ENCODE measurements at regions not wholly inside any gene's neighbourhood (a gene's known extent, or its start where the extent isn't known, plus 50 kb on each side); places are given as distances from the start of the nearest gene placed in this dataset.

DNA sequence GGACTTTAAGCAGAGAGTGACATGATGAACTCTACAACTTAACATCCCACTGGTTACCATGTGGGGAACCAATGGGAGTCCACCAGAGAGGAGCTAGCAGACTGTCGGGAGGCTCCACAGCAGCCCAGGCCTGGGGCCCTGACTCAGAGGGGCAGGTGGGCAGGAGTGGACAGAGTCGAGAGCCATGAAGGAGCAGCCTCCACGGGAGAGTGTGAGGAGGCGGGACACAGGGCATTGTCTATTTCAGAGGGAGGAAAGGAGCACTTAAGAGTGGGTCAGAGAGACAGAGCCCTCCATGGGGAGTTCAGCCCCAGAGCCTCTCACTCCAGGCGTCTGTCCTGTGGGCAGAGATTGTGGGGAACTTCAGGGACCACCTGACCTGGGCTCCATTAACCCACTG is 118.7 kb downstream of the CYP26B1 start:
- no peaks in the 10 kb centered on the region for H3K27me3 ChIP-seq (ENCODE audit: insufficient read depth)
- TF ChIP-seq EZH2phosphoT487 (IDR thresholded peaks at IDR 0.05; ENCODE audit: unreplicated experiment): no peak
- TF ChIP-seq ZNF331 (CRISPR knock-in tag; IDR thresholded peaks at IDR 0.05; ENCODE audit: low read depth): no peak
- TF ChIP-seq NANOG (IDR thresholded peaks at IDR 0.05; ENCODE audit: borderline replicate concordance): no peak
- TF ChIP-seq, protein P1, sequence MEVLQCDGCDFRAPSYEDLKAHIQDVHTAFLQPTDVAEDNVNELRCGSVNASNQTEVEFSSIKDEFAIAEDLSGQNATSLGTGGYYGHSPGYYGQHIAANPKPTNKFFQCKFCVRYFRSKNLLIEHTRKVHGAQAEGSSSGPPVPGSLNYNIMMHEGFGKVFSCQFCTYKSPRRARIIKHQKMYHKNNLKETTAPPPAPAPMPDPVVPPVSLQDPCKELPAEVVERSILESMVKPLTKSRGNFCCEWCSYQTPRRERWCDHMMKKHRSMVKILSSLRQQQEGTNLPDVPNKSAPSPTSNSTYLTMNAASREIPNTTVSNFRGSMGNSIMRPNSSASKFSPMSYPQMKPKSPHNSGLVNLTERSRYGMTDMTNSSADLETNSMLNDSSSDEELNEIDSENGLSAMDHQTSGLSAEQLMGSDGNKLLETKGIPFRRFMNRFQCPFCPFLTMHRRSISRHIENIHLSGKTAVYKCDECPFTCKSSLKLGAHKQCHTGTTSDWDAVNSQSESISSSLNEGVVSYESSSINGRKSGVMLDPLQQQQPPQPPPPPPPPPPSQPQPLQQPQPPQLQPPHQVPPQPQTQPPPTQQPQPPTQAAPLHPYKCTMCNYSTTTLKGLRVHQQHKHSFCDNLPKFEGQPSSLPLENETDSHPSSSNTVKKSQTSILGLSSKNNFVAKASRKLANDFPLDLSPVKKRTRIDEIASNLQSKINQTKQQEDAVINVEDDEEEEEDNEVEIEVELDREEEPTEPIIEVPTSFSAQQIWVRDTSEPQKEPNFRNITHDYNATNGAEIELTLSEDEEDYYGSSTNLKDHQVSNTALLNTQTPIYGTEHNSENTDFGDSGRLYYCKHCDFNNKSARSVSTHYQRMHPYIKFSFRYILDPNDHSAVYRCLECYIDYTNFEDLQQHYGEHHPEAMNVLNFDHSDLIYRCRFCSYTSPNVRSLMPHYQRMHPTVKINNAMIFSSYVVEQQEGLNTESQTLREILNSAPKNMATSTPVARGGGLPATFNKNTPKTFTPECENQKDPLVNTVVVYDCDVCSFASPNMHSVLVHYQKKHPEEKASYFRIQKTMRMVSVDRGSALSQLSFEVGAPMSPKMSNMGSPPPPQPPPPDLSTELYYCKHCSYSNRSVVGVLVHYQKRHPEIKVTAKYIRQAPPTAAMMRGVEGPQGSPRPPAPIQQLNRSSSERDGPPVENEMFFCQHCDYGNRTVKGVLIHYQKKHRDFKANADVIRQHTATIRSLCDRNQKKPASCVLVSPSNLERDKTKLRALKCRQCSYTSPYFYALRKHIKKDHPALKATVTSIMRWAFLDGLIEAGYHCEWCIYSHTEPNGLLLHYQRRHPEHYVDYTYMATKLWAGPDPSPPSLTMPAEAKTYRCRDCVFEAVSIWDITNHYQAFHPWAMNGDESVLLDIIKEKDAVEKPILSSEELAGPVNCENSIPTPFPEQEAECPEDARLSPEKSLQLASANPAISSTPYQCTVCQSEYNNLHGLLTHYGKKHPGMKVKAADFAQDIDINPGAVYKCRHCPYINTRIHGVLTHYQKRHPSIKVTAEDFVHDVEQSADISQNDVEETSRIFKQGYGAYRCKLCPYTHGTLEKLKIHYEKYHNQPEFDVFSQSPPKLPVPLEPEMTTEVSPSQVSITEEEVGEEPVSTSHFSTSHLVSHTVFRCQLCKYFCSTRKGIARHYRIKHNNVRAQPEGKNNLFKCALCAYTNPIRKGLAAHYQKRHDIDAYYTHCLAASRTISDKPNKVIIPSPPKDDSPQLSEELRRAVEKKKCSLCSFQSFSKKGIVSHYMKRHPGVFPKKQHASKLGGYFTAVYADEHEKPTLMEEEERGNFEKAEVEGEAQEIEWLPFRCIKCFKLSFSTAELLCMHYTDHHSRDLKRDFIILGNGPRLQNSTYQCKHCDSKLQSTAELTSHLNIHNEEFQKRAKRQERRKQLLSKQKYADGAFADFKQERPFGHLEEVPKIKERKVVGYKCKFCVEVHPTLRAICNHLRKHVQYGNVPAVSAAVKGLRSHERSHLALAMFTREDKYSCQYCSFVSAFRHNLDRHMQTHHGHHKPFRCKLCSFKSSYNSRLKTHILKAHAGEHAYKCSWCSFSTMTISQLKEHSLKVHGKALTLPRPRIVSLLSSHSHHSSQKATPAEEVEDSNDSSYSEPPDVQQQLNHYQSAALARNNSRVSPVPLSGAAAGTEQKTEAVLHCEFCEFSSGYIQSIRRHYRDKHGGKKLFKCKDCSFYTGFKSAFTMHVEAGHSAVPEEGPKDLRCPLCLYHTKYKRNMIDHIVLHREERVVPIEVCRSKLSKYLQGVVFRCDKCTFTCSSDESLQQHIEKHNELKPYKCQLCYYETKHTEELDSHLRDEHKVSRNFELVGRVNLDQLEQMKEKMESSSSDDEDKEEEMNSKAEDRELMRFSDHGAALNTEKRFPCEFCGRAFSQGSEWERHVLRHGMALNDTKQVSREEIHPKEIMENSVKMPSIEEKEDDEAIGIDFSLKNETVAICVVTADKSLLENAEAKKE (CRISPR knock-in tag; IDR thresholded peaks at IDR 0.05): no peak
- no peak for TF ChIP-seq JUNB (IDR thresholded peaks at IDR 0.05; ENCODE audit: unreplicated experiment)
- TF ChIP-seq POLR2AphosphoS5 (IDR thresholded peaks at IDR 0.05; ENCODE audit: low read depth): no peak
- no peak for TF ChIP-seq ZNF114 (CRISPR knock-in tag; IDR thresholded peaks at IDR 0.05)
- TF ChIP-seq, protein P2, sequence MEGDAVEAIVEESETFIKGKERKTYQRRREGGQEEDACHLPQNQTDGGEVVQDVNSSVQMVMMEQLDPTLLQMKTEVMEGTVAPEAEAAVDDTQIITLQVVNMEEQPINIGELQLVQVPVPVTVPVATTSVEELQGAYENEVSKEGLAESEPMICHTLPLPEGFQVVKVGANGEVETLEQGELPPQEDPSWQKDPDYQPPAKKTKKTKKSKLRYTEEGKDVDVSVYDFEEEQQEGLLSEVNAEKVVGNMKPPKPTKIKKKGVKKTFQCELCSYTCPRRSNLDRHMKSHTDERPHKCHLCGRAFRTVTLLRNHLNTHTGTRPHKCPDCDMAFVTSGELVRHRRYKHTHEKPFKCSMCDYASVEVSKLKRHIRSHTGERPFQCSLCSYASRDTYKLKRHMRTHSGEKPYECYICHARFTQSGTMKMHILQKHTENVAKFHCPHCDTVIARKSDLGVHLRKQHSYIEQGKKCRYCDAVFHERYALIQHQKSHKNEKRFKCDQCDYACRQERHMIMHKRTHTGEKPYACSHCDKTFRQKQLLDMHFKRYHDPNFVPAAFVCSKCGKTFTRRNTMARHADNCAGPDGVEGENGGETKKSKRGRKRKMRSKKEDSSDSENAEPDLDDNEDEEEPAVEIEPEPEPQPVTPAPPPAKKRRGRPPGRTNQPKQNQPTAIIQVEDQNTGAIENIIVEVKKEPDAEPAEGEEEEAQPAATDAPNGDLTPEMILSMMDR (conservative IDR thresholded peaks at IDR 0.05; ENCODE audit: low read depth in 2 of 2): no peak
- TF ChIP-seq EZH2 (IDR thresholded peaks at IDR 0.05; ENCODE audit: low read depth, unreplicated experiment): no peak
- TF ChIP-seq, protein P3, sequence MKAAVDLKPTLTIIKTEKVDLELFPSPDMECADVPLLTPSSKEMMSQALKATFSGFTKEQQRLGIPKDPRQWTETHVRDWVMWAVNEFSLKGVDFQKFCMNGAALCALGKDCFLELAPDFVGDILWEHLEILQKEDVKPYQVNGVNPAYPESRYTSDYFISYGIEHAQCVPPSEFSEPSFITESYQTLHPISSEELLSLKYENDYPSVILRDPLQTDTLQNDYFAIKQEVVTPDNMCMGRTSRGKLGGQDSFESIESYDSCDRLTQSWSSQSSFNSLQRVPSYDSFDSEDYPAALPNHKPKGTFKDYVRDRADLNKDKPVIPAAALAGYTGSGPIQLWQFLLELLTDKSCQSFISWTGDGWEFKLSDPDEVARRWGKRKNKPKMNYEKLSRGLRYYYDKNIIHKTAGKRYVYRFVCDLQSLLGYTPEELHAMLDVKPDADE (IDR thresholded peaks at IDR 0.05): no peak
- TF ChIP-seq, protein P4, sequence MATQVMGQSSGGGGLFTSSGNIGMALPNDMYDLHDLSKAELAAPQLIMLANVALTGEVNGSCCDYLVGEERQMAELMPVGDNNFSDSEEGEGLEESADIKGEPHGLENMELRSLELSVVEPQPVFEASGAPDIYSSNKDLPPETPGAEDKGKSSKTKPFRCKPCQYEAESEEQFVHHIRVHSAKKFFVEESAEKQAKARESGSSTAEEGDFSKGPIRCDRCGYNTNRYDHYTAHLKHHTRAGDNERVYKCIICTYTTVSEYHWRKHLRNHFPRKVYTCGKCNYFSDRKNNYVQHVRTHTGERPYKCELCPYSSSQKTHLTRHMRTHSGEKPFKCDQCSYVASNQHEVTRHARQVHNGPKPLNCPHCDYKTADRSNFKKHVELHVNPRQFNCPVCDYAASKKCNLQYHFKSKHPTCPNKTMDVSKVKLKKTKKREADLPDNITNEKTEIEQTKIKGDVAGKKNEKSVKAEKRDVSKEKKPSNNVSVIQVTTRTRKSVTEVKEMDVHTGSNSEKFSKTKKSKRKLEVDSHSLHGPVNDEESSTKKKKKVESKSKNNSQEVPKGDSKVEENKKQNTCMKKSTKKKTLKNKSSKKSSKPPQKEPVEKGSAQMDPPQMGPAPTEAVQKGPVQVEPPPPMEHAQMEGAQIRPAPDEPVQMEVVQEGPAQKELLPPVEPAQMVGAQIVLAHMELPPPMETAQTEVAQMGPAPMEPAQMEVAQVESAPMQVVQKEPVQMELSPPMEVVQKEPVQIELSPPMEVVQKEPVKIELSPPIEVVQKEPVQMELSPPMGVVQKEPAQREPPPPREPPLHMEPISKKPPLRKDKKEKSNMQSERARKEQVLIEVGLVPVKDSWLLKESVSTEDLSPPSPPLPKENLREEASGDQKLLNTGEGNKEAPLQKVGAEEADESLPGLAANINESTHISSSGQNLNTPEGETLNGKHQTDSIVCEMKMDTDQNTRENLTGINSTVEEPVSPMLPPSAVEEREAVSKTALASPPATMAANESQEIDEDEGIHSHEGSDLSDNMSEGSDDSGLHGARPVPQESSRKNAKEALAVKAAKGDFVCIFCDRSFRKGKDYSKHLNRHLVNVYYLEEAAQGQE (IDR thresholded peaks at IDR 0.05; ENCODE audit: unreplicated experiment): no peak
- no peak for TF ChIP-seq STAT1 (IDR thresholded peaks at IDR 0.05; ENCODE audit: unreplicated experiment)
- TF ChIP-seq CREB1 (CRISPR knock-in tag; IDR thresholded peaks at IDR 0.05; ENCODE audit: low read depth): no peak
- H3K4me3 Mint-ChIP-seq: no peak overlapping the region
- no peaks in the 10 kb centered on the region for H3F3A ChIP-seq (replicated peaks; ENCODE audit: low read depth)
- no peak overlapping the region for H3K27ac Mint-ChIP-seq
- no peaks in the 10 kb centered on the region for H3K9me2 ChIP-seq (ENCODE audit: insufficient read depth)
- no peaks in the 10 kb centered on the region for H4K20me1 ChIP-seq (replicated peaks; ENCODE audit: insufficient read depth)
- no peaks in the 10 kb centered on the region for H3K4me1 ChIP-seq (ENCODE audit: insufficient read depth)
- no peaks in the 10 kb centered on the region for H3K36me3 ChIP-seq (ENCODE audit: insufficient read depth)
- no peak overlapping the region for H3K4me3 ChIP-seq
- ATAC-seq: no peak
- peaks cover 6% of the 10 kb centered on the region for H3K27me3 Mint-ChIP-seq (ENCODE audit: insufficient read depth, low read depth, poor library complexity)
- no peak for DNase-seq (ENCODE audit: low spot score)
- H3K27ac ChIP-seq (ENCODE audit: low read depth): no peak overlapping the region
- no peak overlapping the region for H3K4me2 ChIP-seq
- no peak overlapping the region for H2AFZ ChIP-seq
- no peaks in the 10 kb centered on the region for H3K9me3 Mint-ChIP-seq
- H3K36me3 Mint-ChIP-seq (ENCODE audit: low read depth): no peaks in the 10 kb centered on the region
- peaks cover 7% of the 10 kb centered on the region; the same call in 2 of the 3 replicates for H3K4me1 Mint-ChIP-seq
- H3K79me2 ChIP-seq (replicated peaks; ENCODE audit: insufficient read depth): no peaks in the 10 kb centered on the region
